ENCODE measurements at regions not wholly inside any gene's neighbourhood (a gene's known extent, or its start where the extent isn't known, plus 50 kb on each side); places are given as distances from the start of the nearest gene placed in this dataset.

DNA sequence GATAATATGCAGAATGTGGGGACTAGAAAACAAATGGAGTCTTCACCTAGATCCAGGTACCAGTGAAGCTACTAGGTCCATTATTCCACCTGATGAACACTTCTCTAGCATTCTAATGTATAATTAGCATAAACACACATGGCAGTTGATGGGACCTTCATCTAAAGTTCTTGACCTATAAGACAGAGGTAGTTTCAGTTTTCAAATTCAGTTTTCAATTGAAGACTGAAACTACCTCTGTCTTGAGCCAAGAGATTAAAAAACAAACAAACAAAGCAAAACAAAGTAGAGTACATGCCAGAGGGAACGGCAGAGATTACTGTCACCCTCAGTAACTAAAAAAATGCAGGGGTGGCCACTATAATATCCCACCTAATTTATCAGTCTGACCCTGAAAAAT lies 199.9 kb upstream of the NEIL3 start:
- TF ChIP-seq, protein P1, sequence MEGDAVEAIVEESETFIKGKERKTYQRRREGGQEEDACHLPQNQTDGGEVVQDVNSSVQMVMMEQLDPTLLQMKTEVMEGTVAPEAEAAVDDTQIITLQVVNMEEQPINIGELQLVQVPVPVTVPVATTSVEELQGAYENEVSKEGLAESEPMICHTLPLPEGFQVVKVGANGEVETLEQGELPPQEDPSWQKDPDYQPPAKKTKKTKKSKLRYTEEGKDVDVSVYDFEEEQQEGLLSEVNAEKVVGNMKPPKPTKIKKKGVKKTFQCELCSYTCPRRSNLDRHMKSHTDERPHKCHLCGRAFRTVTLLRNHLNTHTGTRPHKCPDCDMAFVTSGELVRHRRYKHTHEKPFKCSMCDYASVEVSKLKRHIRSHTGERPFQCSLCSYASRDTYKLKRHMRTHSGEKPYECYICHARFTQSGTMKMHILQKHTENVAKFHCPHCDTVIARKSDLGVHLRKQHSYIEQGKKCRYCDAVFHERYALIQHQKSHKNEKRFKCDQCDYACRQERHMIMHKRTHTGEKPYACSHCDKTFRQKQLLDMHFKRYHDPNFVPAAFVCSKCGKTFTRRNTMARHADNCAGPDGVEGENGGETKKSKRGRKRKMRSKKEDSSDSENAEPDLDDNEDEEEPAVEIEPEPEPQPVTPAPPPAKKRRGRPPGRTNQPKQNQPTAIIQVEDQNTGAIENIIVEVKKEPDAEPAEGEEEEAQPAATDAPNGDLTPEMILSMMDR (IDR thresholded peaks at IDR 0.05; ENCODE audit: low read depth, low read length, poor library complexity, severe bottlenecking): no peak
- no peak for TF ChIP-seq EZH2phosphoT487 (IDR thresholded peaks at IDR 0.05; ENCODE audit: borderline replicate concordance, low read length)
